ENCODE measurements at regions not wholly inside any gene's neighbourhood (a gene's known extent, or its start where the extent isn't known, plus 50 kb on each side); places are given as distances from the start of the nearest gene placed in this dataset.

GRCh38 chr16:85357323-85357722 is 245.1 kb upstream of the CIBAR2 start:
- Histone ChIP-seq H2AFZ (ENCODE audit: control insufficient read depth, low read length) (no peak overlapping the region), H3K4me2 (ENCODE audit: control insufficient read depth, extremely low read depth, insufficient read depth, low read depth, low read length) (no peak overlapping the region), H3K9ac (ENCODE audit: control insufficient read depth, extremely low read depth, insufficient read depth, low read length) (no peak overlapping the region), H3K36me3 (ENCODE audit: control insufficient read depth in 2 of 2, extremely low read depth in 1 of 2, insufficient read depth in 2 of 2, low read length in 2 of 2) (no peaks in the 10 kb centered on the region), H3K27me3 (ENCODE audit: control insufficient read depth, extremely low read depth, insufficient read depth, low read length) (peaks cover 3% of the 10 kb centered on the region), H3K9me3 (ENCODE audit: control insufficient read depth, low read depth, low read length) (peaks cover 3% of the 10 kb centered on the region), H3K9me1 (ENCODE audit: control insufficient read depth, extremely low read depth, insufficient read depth, low read length) (no peaks in the 10 kb centered on the region), H3K27ac (ENCODE audit: control insufficient read depth, insufficient read depth, low read length) (no peak overlapping the region), H3K79me2 (ENCODE audit: control insufficient read depth, insufficient read depth, low read length) (no peaks in the 10 kb centered on the region), H3K4me3 (ENCODE audit: control insufficient read depth in 2 of 3, extremely low read depth in 1 of 3, insufficient read depth in 2 of 3, low read depth in 1 of 3, low read length in 3 of 3) (no peak overlapping the region), H3K4me1 (ENCODE audit: control insufficient read depth, extremely low read depth, insufficient read depth, low read length) (peaks cover 43% of the 10 kb centered on the region), H4K20me1 (ENCODE audit: control insufficient read depth, extremely low read depth, insufficient read depth, low read length) (peaks cover 3% of the 10 kb centered on the region)
- FAIRE-seq (no peak), DNase-seq (ENCODE audit: low read depth, low spot score) (no peak)
- TF ChIP-seq EZH2 (IDR thresholded peaks at IDR 0.05; ENCODE audit: low read length) (no peak), CTCF (optimal IDR thresholded peaks at IDR 0.05 in 1 of 3, IDR thresholded peaks at IDR 0.05 in 1 of 3, conservative IDR thresholded peaks at IDR 0.05 in 1 of 3; ENCODE audit: extremely low read depth in 1 of 3, insufficient read depth in 2 of 3, low read length in 3 of 3) (no peak)
- dilution Hi-C loops (cut with MboI; ENCODE audit: extremely low pct_ligation_motif_present, low sequenced_read_pairs) = no loop called here

- FAIRE-seq (no peak), DNase-seq (ENCODE audit: low read depth, low spot score) (no peak)
- H3K36me3 ChIP-seq (ENCODE audit: control insufficient read depth in 2 of 2, extremely low read depth in 1 of 2, insufficient read depth in 2 of 2, low read length in 2 of 2) = no peaks in the 10 kb centered on the region
- no peak overlapping the region for H3K4me3 ChIP-seq (ENCODE audit: control insufficient read depth in 2 of 3, extremely low read depth in 1 of 3, insufficient read depth in 2 of 3, low read depth in 1 of 3, low read length in 3 of 3)
- H3K9me3 ChIP-seq (ENCODE audit: control insufficient read depth, low read depth, low read length) = peaks cover 1% of the 10 kb centered on the region
- no peaks in the 10 kb centered on the region for H3K79me2 ChIP-seq (ENCODE audit: control insufficient read depth, insufficient read depth, low read length)
- no peak overlapping the region for H3K27ac ChIP-seq (ENCODE audit: control insufficient read depth, insufficient read depth, low read length)
- H4K20me1 ChIP-seq (ENCODE audit: control insufficient read depth, extremely low read depth, insufficient read depth, low read length) = peaks cover 3% of the 10 kb centered on the region
- H2AFZ ChIP-seq (ENCODE audit: control insufficient read depth, low read length) = no peak overlapping the region
- no peaks in the 10 kb centered on the region for H3K9me1 ChIP-seq (ENCODE audit: control insufficient read depth, extremely low read depth, insufficient read depth, low read length)
- dilution Hi-C loops (cut with MboI; ENCODE audit: extremely low pct_ligation_motif_present, low sequenced_read_pairs) = no loop called here
- peaks cover 44% of the 10 kb centered on the region for H3K4me1 ChIP-seq (ENCODE audit: control insufficient read depth, extremely low read depth, insufficient read depth, low read length)
- H3K9ac ChIP-seq (ENCODE audit: control insufficient read depth, extremely low read depth, insufficient read depth, low read length) = no peak overlapping the region
- no peak overlapping the region for H3K4me2 ChIP-seq (ENCODE audit: control insufficient read depth, extremely low read depth, insufficient read depth, low read depth, low read length)
- H3K27me3 ChIP-seq (ENCODE audit: control insufficient read depth, extremely low read depth, insufficient read depth, low read length) = peaks cover 3% of the 10 kb centered on the region
- TF ChIP-seq EZH2 (IDR thresholded peaks at IDR 0.05; ENCODE audit: low read length) (no peak), CTCF (optimal IDR thresholded peaks at IDR 0.05 in 1 of 3, IDR thresholded peaks at IDR 0.05 in 1 of 3, conservative IDR thresholded peaks at IDR 0.05 in 1 of 3; ENCODE audit: extremely low read depth in 1 of 3, insufficient read depth in 2 of 3, low read length in 3 of 3) (no peak)
Observed at GRCh38 chr16:85357924-85358505, 245.7 kb upstream of the CIBAR2 start.
